ENCODE measurements at regions not wholly inside any gene's neighbourhood (a gene's known extent, or its start where the extent isn't known, plus 50 kb on each side); places are given as distances from the start of the nearest gene placed in this dataset.

DNA sequence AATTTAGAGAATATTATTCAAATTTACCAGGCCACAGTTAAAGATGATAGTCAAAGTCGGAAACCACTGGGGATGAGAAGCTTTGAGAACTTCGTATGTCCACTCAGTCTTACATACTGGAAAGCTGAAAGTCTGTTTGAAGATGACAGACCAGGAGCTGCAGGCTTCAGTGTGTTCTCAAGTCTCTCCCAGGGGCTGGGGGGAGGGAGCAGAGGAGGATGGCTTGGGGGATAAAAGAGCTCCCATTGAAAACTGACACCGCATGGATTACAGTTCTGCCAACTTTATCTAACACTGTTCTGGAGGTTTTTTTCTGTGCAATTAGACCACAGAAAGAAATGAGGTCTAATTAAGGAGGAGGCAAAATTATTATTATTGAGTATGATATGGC is 170.5 kb upstream of the ALKAL2 start:
- Histone ChIP-seq H3F3A (ENCODE audit: low read length, unreplicated experiment) (no peaks in the 10 kb centered on the region), H3K79me2 (ENCODE audit: low read length) (no peaks in the 10 kb centered on the region), H4K20me1 (ENCODE audit: low read length) (no peaks in the 10 kb centered on the region), H3K27me3 (ENCODE audit: low read length) (peaks cover 51% of the 10 kb centered on the region), H3K36me3 (ENCODE audit: low read depth, low read length) (no peaks in the 10 kb centered on the region), H2AFZ (ENCODE audit: low read length) (no peak overlapping the region), H3K4me3 (ENCODE audit: low read length) (no peak overlapping the region), H3K4me2 (ENCODE audit: low read length) (no peak overlapping the region), H3K9me3 (ENCODE audit: low read length) (no peaks in the 10 kb centered on the region), H3K9me2 (replicated peaks; ENCODE audit: low read length) (no peaks in the 10 kb centered on the region), H3K27ac (ENCODE audit: low read length) (no peak overlapping the region), H3K4me1 (ENCODE audit: insufficient read depth, low read length) (peaks cover 7% of the 10 kb centered on the region; the same call in 1 of the 2 replicates), H3K9ac (ENCODE audit: low read length) (no peak overlapping the region)
- no TSS peak for BruUV-seq (replicated peaks)
- ChIA-PET CTCF (interaction anchor here (0.7 kb wide), 1 partner anchor 77 kb away, joined by 4 read pairs; no protein-coding TSS in a partner anchor), POLR2A (ENCODE audit: unreplicated experiment) (no interaction called here)
- TF ChIP-seq EZH2 (IDR thresholded peaks at IDR 0.05; ENCODE audit: low read length, unreplicated experiment) = no peak
- TF ChIP-seq, protein P1, sequence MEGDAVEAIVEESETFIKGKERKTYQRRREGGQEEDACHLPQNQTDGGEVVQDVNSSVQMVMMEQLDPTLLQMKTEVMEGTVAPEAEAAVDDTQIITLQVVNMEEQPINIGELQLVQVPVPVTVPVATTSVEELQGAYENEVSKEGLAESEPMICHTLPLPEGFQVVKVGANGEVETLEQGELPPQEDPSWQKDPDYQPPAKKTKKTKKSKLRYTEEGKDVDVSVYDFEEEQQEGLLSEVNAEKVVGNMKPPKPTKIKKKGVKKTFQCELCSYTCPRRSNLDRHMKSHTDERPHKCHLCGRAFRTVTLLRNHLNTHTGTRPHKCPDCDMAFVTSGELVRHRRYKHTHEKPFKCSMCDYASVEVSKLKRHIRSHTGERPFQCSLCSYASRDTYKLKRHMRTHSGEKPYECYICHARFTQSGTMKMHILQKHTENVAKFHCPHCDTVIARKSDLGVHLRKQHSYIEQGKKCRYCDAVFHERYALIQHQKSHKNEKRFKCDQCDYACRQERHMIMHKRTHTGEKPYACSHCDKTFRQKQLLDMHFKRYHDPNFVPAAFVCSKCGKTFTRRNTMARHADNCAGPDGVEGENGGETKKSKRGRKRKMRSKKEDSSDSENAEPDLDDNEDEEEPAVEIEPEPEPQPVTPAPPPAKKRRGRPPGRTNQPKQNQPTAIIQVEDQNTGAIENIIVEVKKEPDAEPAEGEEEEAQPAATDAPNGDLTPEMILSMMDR (conservative IDR thresholded peaks at IDR 0.05; ENCODE audit: low read depth, low read length) = no peak
- no peak for TF ChIP-seq EZH2phosphoT487 (IDR thresholded peaks at IDR 0.05; ENCODE audit: borderline replicate concordance, low read length)
- intact Hi-C loops (cut with micrococcal nuclease) = no loop called here
- ATAC-seq (no peak), DNase-seq (no peak)

DNA sequence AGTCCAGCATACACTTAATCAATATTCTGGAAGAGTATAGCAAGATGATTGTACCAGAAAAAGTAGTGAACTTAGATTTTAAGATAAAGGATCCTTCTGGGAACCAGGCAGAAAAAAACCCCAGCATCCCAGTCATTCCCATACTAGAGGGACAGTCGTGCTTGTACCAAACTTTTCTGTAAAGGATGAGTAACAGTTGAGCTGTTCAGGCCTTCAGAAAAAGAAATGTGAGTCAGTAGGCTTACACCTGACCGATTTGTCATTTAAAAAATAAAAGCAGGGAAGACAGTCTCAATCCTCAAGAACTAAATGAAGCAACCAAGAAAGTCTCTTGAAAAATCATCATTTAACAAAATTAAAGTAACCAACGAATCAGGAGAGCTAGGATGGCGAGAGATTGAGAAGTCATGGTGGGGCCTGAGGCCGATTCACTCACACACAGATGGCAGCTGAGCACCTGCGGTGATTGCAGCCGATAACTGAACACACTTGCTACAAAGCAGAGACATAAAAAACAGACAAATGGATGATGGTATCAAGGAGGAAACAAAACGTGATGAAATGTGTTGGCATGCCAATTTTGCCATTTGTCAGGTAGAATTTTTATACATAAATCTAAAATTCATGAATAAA is 170.0 kb upstream of the ALKAL2 start:
- Histone ChIP-seq H3K4me1 (ENCODE audit: insufficient read depth, low read length) (peaks cover 7% of the 10 kb centered on the region; the same call in 1 of the 2 replicates), H3K27ac (ENCODE audit: low read length) (no peak overlapping the region), H3F3A (ENCODE audit: low read length, unreplicated experiment) (no peaks in the 10 kb centered on the region), H4K20me1 (ENCODE audit: low read length) (no peaks in the 10 kb centered on the region), H3K4me2 (ENCODE audit: low read length) (no peak overlapping the region), H2AFZ (ENCODE audit: low read length) (no peak overlapping the region), H3K27me3 (ENCODE audit: low read length) (peaks cover 46% of the 10 kb centered on the region), H3K36me3 (ENCODE audit: low read depth, low read length) (no peaks in the 10 kb centered on the region), H3K9ac (ENCODE audit: low read length) (no peak overlapping the region), H3K9me2 (replicated peaks; ENCODE audit: low read length) (no peaks in the 10 kb centered on the region), H3K9me3 (ENCODE audit: low read length) (no peaks in the 10 kb centered on the region), H3K79me2 (ENCODE audit: low read length) (no peaks in the 10 kb centered on the region), H3K4me3 (ENCODE audit: low read length) (no peak overlapping the region)
- CTCF ChIA-PET = interaction anchor here (0.7 kb wide), 1 partner anchor 78 kb away, joined by 4 read pairs; no protein-coding TSS in a partner anchor
- TF ChIP-seq EZH2phosphoT487 (IDR thresholded peaks at IDR 0.05; ENCODE audit: borderline replicate concordance, low read length) (no peak), EZH2 (IDR thresholded peaks at IDR 0.05; ENCODE audit: low read length, unreplicated experiment) (no peak)
- TF ChIP-seq, protein P1 (conservative IDR thresholded peaks at IDR 0.05; ENCODE audit: low read depth, low read length) = no peak
- POLR2A ChIA-PET (ENCODE audit: unreplicated experiment) = no interaction called here
- BruUV-seq (replicated peaks) = no TSS peak
- DNase-seq (peak; percentile 61), ATAC-seq (peak; percentile 55)
- intact Hi-C loops (cut with micrococcal nuclease) = no loop called here

DNA sequence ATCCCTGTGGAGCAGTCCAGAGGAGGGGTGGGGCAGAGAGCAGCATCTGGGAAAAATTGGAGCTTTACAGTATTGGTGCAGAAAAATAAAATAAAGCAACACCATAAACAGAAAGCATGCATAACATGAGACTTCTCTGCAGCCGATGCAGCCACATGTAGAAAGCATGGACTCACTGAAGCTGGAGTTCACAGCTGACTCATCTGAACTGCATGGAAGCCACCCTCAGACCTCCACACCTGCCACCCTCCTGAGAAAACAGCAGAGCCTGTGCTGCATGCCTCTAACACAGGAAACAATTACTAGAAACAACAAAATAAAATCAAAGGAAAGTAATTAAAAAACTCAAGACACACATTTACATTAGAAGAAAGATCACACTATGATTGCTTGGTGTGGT is 169.4 kb upstream of the ALKAL2 start:
- DNase-seq = no peak
- no peaks in the 10 kb centered on the region for H3K79me2 ChIP-seq (ENCODE audit: low read length)
- H3K36me3 ChIP-seq (ENCODE audit: low read depth, low read length) = no peaks in the 10 kb centered on the region
- no peak overlapping the region for H3K4me3 ChIP-seq (ENCODE audit: low read length)
- H3K9ac ChIP-seq (ENCODE audit: low read length) = no peak overlapping the region
- peaks cover 46% of the 10 kb centered on the region for H3K27me3 ChIP-seq (ENCODE audit: low read length)
- no peaks in the 10 kb centered on the region for H4K20me1 ChIP-seq (ENCODE audit: low read length)
- no peak overlapping the region for H3K27ac ChIP-seq (ENCODE audit: low read length)
- no peak overlapping the region for H3K4me2 ChIP-seq (ENCODE audit: low read length)
- intact Hi-C loops (cut with micrococcal nuclease) = no loop called here
- no peak overlapping the region for H2AFZ ChIP-seq (ENCODE audit: low read length)
- peaks cover 7% of the 10 kb centered on the region; the same call in 1 of the 2 replicates for H3K4me1 ChIP-seq (ENCODE audit: insufficient read depth, low read length)
- no peaks in the 10 kb centered on the region for H3K9me3 ChIP-seq (ENCODE audit: low read length)
- no peak for ATAC-seq
- POLR2A ChIA-PET (ENCODE audit: unreplicated experiment) = no interaction called here
- CTCF ChIA-PET = no interaction called here
- no TSS peak for BruUV-seq (replicated peaks)
- H3K9me2 ChIP-seq (replicated peaks; ENCODE audit: low read length) = no peaks in the 10 kb centered on the region
- H3F3A ChIP-seq (ENCODE audit: low read length, unreplicated experiment) = no peaks in the 10 kb centered on the region
- TF ChIP-seq, protein P1 (conservative IDR thresholded peaks at IDR 0.05; ENCODE audit: low read depth, low read length) = no peak
- TF ChIP-seq EZH2phosphoT487 (IDR thresholded peaks at IDR 0.05; ENCODE audit: borderline replicate concordance, low read length) (no peak), EZH2 (IDR thresholded peaks at IDR 0.05; ENCODE audit: low read length, unreplicated experiment) (no peak)

Data from PC-3 (cell line).